ENCODE measurements at regions not wholly inside any gene's neighbourhood (a gene's known extent, or its start where the extent isn't known, plus 50 kb on each side); places are given as distances from the start of the nearest gene placed in this dataset.

GRCh38 chr5:96548905-96549304 lies 113.3 kb upstream of the CAST start:
- TF ChIP-seq CTCF (IDR thresholded peaks at IDR 0.05) = no peak
- TF ChIP-seq ZFX (IDR thresholded peaks at IDR 0.05; ENCODE audit: borderline replicate concordance) = no peak
